Esophagus squamous epithelium (tissue), 4 donors: ENCODE measurements at regions not wholly inside any gene's neighbourhood (a gene's known extent, or its start where the extent isn't known, plus 50 kb on each side); places are given as distances from the start of the nearest gene placed in this dataset.

Experiments
- POLR2A ChIP-seq, 4 donors: fragments of 450-650 bp; IDR thresholded peaks; one replicate each; pipeline ENCODE4 v1.6.1; 2017; ENCODE audit warnings: antibody characterized with exemption in 4 of 4, mild to moderate bottlenecking in 4 of 4, moderate library complexity in 3 of 4
- TF ChIP-seq, protein P1 (sequence below), 6 experiments: fragments of 450-650 bp in 4 of 6; fragments of 200-600 bp in 2 of 6; sonication (generic) in 2 of 6; IDR thresholded peaks; one replicate each; pipeline ENCODE4 v1.5.1; 2016 to 2019; ENCODE audit warnings: antibody characterized with exemption in 6 of 6, mild to moderate bottlenecking in 4 of 6, moderate library complexity in 4 of 6

DNA sequence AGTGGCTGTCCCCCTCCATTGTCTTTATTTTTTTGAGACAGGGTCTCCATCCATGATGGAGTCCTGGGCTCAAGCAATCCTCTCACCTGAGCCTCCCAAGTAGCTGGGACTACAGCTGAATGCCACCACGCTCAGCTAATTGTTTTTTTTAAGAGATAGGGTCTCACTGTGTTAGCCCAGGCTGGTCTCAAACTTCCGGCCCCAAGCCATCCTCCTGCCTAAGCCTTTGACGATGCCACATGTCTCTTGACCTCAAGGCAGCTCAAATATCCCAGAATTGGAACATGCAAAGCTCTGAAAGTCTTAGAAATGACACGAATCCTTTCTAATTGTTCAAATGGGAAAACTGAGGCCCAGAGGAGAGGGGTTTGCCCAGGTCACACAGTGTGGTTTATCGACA lies 75.4 kb upstream of the ZNF423 start:
- TF ChIP-seq, protein P1, sequence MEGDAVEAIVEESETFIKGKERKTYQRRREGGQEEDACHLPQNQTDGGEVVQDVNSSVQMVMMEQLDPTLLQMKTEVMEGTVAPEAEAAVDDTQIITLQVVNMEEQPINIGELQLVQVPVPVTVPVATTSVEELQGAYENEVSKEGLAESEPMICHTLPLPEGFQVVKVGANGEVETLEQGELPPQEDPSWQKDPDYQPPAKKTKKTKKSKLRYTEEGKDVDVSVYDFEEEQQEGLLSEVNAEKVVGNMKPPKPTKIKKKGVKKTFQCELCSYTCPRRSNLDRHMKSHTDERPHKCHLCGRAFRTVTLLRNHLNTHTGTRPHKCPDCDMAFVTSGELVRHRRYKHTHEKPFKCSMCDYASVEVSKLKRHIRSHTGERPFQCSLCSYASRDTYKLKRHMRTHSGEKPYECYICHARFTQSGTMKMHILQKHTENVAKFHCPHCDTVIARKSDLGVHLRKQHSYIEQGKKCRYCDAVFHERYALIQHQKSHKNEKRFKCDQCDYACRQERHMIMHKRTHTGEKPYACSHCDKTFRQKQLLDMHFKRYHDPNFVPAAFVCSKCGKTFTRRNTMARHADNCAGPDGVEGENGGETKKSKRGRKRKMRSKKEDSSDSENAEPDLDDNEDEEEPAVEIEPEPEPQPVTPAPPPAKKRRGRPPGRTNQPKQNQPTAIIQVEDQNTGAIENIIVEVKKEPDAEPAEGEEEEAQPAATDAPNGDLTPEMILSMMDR (IDR thresholded peaks at IDR 0.05) = no peak
- no peak for TF ChIP-seq POLR2A (IDR thresholded peaks at IDR 0.05)
